HUES64 (cell line): ENCODE measurements at regions not wholly inside any gene's neighbourhood (a gene's known extent, or its start where the extent isn't known, plus 50 kb on each side); places are given as distances from the start of the nearest gene placed in this dataset.

Experiments used
- H3K27ac ChIP-seq: 2 replicates; pipeline ENCODE4 v1.7.0; 2013; ENCODE audit warnings: low read depth, low read length, inconsistent platforms
- H3K27me3 ChIP-seq: 2 replicates; pipeline ENCODE4 v1.6.1; 2013; ENCODE audit warnings: mild to moderate bottlenecking, low read length; ENCODE audit not compliant: insufficient read depth
- H3K36me3 ChIP-seq: 2 replicates; pipeline ENCODE4 v1.6.1; 2013; ENCODE audit warnings: mild to moderate bottlenecking, low read length; ENCODE audit not compliant: insufficient read depth
- H3K4me1 ChIP-seq: 2 replicates; pipeline ENCODE4 v1.6.1; 2013; ENCODE audit warnings: mild to moderate bottlenecking, low read length, moderate library complexity; ENCODE audit not compliant: insufficient read depth
- H3K4me3 ChIP-seq: 2 replicates; pipeline ENCODE4 v1.5.1; 2013; ENCODE audit warnings: mild to moderate bottlenecking, low read length, moderate library complexity
- H3K9ac ChIP-seq: 2 replicates; pipeline ENCODE4 v1.6.1; 2013; ENCODE audit warnings: mild to moderate bottlenecking, low read depth, low read length
- H3K9me3 ChIP-seq: 2 replicates; pipeline ENCODE4 v1.6.1; 2013; ENCODE audit warnings: low read depth, low read length; ENCODE audit not compliant: insufficient read depth
- WGBS: fragments of 150-250, 120-280 bp; methylation state at CpG from one replicate; pipeline ENCODE4 v1.1.7; 2013; ENCODE audit warnings: missing lambda C conversion rate; 5-methylcytosine and 5-hydroxymethylcytosine counted together

DNA sequence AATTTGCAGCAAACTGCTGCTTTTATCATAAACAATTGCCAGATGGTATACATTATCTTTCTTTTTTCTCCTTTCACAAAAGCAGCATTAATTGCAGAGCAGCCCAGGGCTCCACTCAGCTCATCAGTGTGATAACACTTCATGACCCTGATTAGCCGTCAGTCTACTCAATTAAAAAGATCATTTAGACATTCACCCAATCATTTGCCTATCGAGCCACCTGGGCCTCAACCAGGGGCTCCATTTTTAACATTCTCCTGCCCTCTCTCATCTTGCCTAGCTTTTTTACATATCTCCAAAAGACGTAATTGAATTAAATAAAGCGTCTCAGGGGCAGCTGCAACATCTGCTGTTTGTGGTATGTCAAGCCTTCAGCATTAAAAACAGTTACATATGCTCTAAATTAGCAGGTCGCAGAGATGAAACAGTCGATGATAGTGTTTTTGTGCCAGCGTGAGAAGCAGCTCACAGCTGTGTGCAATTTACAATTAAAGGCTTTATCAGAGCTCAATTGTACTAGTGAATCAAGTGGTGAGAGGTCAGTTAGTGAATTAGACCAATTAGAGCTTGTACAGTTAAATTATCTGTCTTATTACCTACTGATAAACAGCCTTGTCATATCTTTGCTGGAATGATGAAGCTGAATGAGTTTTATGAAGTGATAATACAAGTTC is 522.5 kb downstream of the ETV1 start:
- H3K27me3 ChIP-seq = no peaks in the 10 kb centered on the region
- H3K36me3 ChIP-seq = no peaks in the 10 kb centered on the region
- H3K9me3 ChIP-seq = no peaks in the 10 kb centered on the region
- WGBS = 87% methylated on average over 7 of the region's 7 CpGs
- no peak overlapping the region for H3K27ac ChIP-seq
- no peak overlapping the region for H3K4me3 ChIP-seq
- no peaks in the 10 kb centered on the region for H3K4me1 ChIP-seq
- no peak overlapping the region for H3K9ac ChIP-seq

DNA sequence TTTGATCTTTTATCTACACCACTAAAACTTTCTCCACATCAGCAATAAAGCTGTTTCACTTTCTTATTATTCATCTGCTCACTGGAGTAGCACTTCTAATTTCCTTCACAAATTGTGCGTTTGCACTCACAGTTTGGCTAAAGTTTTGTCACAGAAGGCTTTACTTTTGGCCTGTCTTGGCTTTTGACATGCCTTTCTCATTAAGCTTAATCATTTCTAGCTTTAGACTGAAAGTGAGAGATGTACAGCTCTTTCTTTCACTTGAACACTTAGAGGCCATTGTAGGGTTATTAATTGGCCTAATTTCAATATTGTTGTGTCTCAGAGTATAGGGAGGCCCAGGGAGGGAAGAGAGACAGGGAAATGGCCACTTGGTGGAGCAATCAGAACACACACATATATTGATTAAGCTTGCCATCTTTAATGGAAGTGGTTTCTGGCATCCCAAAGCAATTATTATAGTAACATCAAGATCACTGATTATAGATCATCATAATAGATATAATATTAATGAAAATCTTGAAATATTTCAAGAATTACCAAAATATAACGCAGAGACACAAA is 512.5 kb downstream of the ETV1 start:
- WGBS = 97% methylated on average over 1 of the region's 2 CpGs

DNA sequence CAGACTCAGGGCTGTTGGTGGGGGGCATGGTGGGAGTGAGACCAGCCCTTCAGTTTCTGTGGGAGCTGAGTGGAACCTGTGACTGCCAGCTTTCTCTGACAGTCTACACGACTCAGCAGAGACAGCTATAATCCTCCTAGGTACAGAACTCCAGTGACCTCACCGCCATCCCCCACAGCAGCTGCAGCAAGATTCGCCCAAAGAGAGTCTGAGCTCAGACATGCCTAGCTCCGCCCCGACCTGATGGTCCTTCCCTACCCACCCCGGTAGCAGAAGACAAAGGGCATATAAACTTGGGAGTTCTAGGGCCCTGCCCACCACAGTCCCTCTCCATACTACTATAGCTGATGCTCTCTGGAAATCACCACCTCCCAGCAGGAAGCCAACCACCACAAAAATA is 500.1 kb downstream of the ETV1 start:
- no peaks in the 10 kb centered on the region for H3K27me3 ChIP-seq
- H3K9me3 ChIP-seq = no peaks in the 10 kb centered on the region
- no peak overlapping the region for H3K27ac ChIP-seq
- no peak overlapping the region for H3K4me3 ChIP-seq
- H3K36me3 ChIP-seq = no peaks in the 10 kb centered on the region
- H3K4me1 ChIP-seq = no peaks in the 10 kb centered on the region
- H3K9ac ChIP-seq = no peak overlapping the region
- WGBS = 96% methylated on average over 6 of the region's 6 CpGs

More for the DNA sequence above, 512.5 kb downstream of the ETV1 start:
- H3K36me3 ChIP-seq = no peaks in the 10 kb centered on the region
- H3K27me3 ChIP-seq = no peaks in the 10 kb centered on the region
- H3K4me1 ChIP-seq = no peaks in the 10 kb centered on the region
- no peak overlapping the region for H3K27ac ChIP-seq
- no peak overlapping the region for H3K9ac ChIP-seq
- H3K4me3 ChIP-seq = no peak overlapping the region
- H3K9me3 ChIP-seq = no peaks in the 10 kb centered on the region

DNA sequence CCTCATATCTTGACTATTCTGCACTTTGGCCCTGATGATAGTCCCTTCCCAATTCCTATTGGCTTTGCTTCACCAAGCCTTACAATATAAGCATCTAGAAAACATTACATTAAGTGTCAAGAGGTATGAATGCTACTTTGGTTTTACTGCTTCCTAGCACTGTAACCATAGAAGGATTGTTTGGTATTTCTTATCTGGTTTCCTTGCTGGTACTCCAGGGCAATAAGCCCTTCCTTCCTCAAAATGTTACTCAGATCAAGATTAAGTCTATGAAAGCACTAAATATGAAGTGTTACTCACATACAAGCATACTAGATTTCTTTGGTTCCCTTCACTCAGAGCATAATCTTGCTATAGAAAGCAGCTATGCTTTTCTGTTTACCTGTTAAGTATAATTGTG is 492.5 kb downstream of the ETV1 start:
- Histone ChIP-seq H3K27me3 (no peaks in the 10 kb centered on the region), H3K27ac (no peak overlapping the region), H3K36me3 (no peaks in the 10 kb centered on the region), H3K4me1 (no peaks in the 10 kb centered on the region), H3K4me3 (no peak overlapping the region), H3K9me3 (no peaks in the 10 kb centered on the region), H3K9ac (no peak overlapping the region)

DNA sequence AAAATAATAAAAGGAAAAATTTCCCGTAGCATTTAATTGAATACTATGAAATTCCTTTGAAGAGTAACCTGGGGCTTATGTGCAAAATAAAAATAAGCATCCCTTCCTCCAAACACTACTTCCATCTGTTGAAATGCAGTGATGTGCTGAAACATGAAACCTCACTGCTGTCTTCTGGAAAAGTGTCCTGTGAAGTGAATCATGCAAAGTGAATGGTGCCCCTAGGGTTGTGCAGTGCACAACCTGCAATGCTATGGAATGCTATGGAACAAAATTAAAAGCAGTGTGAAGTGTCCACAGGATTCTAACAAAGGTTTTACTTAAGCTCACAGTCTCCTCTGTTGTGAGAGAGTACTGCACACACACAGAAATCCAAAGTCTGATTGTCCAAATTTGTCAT is 480.9 kb downstream of the ETV1 start:
- Histone ChIP-seq H3K4me3 (no peak overlapping the region), H3K27me3 (no peaks in the 10 kb centered on the region), H3K9ac (no peak overlapping the region), H3K9me3 (peaks cover 13% of the 10 kb centered on the region; the same call in 1 of the 2 replicates), H3K27ac (no peak overlapping the region), H3K36me3 (no peaks in the 10 kb centered on the region), H3K4me1 (peaks cover 5% of the 10 kb centered on the region; the same call in 1 of the 2 replicates)
- WGBS = no CpG with 5 or more reads among the region's 1 CpG

DNA sequence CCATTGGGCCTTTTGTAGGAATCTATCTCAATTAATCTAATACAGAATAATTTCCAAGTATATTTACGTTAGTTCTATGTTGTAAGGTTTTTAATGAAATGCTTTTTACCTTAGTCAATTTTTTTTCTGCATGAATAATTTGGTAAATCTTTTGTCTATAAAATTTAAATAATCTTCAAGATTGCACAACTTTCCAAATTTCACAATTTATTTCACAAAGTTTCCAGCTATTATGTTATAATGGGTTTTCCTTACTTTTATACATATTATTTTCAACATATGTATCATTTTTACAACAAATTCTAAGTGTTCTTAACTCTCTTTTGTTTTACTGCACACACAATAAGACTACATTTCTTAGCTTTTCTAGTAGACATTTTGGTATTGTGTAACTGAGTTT is 470.7 kb downstream of the ETV1 start:
- H3K9ac ChIP-seq = no peak overlapping the region
- H3K4me3 ChIP-seq = no peak overlapping the region
- WGBS = no CpG with 5 or more reads among the region's 1 CpG
- no peaks in the 10 kb centered on the region for H3K4me1 ChIP-seq
- H3K9me3 ChIP-seq = no peaks in the 10 kb centered on the region
- H3K36me3 ChIP-seq = no peaks in the 10 kb centered on the region
- H3K27me3 ChIP-seq = no peaks in the 10 kb centered on the region
- H3K27ac ChIP-seq = no peak overlapping the region

DNA sequence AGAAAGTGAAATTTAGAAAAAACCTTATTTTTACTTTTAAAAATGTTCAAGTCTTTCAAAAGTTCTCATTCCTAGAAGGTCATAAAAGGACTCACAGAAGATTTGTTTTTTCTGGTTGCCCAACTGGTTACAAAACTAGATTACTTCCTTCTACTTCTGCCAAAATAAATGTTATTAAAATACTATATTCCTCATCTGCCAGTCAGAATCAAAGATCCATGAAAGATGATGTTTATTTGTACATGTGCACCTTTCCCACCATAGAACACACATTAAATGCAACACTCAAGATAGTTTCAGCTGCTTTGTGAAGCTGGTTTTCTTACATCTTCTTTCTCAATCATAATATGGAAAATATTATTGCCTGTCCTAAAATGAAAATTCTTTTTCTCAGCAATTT is 465.4 kb downstream of the ETV1 start:
- Histone ChIP-seq H3K9ac (no peak overlapping the region), H3K27ac (no peak overlapping the region), H3K4me3 (no peak overlapping the region), H3K4me1 (no peaks in the 10 kb centered on the region), H3K27me3 (no peaks in the 10 kb centered on the region), H3K36me3 (no peaks in the 10 kb centered on the region), H3K9me3 (no peaks in the 10 kb centered on the region)

DNA sequence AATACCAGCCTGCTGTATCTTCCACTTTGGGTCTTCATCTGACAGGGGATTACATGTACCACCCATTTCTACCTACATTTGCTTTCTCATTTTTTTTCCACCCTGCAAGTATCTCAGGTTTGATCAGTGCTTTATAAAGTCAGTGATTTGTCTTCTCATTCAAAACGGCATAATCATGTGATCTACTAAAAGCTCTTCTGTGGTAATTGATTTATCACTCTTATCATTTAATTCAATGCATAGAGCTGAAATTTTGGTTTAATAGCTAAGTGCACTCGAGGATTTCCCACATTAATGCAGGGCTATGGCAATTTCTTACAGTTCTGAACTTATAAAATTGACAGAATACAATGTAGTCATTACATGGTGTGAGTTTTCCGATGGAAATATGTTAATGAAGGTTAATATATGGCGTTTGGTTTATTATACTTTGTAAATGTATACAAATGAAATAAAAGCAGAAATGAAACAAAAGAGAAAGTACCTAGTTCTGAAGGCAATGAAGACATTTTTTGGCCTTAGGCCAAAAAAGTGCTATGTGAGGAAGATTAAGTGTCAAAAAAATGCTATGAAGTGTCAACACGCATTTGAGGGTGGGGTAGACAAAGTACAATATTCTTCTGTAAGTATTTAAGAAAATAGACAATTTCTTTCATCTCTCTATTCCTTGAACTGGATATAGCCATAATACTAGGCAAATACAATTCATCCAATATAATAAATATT is 457.3 kb downstream of the ETV1 start:
- Histone ChIP-seq H3K9me3 (no peaks in the 10 kb centered on the region), H3K4me1 (no peaks in the 10 kb centered on the region; the same call in 1 of the 2 replicates), H3K27me3 (no peaks in the 10 kb centered on the region), H3K9ac (no peak overlapping the region), H3K4me3 (no peak overlapping the region), H3K27ac (no peak overlapping the region), H3K36me3 (no peaks in the 10 kb centered on the region)
- whole genome bisulfite sequencing = 96% methylated on average over 4 of the region's 5 CpGs

DNA sequence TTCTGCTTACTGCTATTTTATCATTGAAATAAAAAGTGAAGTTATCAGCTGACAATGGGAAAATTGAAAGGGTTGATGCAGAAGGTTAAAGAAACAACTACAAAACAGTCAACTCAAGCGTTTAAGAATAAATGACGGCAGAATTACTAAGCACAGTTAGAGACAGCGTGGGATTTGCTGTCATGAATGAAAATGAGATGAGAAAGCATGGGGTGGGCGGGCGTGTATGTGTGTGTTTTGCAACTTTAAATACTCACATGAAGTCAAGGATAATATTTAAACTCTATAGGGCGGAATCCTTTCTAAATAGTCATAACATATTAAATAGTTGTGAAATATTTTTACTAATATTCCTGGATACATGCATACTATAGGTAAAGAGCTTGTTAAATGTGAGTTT is 450.8 kb downstream of the ETV1 start:
- Histone ChIP-seq H3K27me3 (no peaks in the 10 kb centered on the region), H3K4me3 (no peak overlapping the region), H3K4me1 (0 out of 2 replicates have a peak, but pooled peaks cover 6% of the 10 kb centered on the region), H3K27ac (no peak overlapping the region), H3K9ac (no peak overlapping the region), H3K36me3 (no peaks in the 10 kb centered on the region), H3K9me3 (peaks cover 2% of the 10 kb centered on the region; the same call in 1 of the 2 replicates)
- 94% methylated on average over 4 of the region's 6 CpGs for WGBS

DNA sequence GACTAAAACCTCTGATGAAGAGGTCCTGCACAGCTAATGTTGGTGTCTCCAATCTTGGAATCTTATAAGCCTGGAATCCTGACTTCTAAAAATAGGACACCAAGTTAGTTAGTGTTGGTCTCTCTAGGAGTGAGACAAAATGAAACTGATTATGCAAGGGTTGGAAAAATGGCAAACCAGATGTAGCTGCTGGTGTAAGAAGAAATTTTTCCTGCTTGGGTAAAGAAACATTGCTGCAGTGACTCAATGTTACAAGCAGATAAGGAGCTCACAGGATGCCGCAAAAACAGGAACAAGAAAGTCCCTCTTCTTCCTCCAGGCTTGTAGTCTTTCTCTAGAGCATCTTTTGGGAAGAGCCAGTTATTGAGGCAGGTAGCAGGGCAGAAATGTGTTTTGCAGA is 449.0 kb downstream of the ETV1 start:
- no peaks in the 10 kb centered on the region for H3K27me3 ChIP-seq
- 90% methylated on average over 1 of the region's 1 CpG for WGBS
- H3K4me3 ChIP-seq = no peak overlapping the region
- H3K27ac ChIP-seq = no peak overlapping the region
- no peak overlapping the region for H3K9ac ChIP-seq
- peaks cover 2% of the 10 kb centered on the region; the same call in 1 of the 2 replicates for H3K9me3 ChIP-seq
- H3K4me1 ChIP-seq = 0 out of 2 replicates have a peak, but pooled peaks cover 6% of the 10 kb centered on the region
- H3K36me3 ChIP-seq = no peaks in the 10 kb centered on the region

DNA sequence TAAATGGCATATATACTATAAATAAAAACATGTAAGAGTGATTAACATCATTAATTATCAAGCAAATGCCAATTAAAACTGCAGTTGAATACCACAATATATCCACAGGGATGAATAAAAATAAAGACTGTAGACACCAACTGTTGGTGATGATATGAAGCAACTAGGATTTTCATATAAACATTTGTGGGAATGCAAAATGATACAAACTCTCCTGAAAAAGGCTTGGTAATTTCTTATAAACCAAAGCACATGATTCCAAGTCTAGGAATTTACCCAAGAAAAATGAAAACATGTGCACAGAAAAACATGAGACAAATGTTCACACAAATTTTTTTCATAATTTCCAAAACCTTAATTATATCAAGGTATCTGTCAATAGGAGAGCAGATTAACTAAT is 448.1 kb downstream of the ETV1 start:
- Histone ChIP-seq H3K4me1 (0 out of 2 replicates have a peak, but pooled peaks cover 6% of the 10 kb centered on the region), H3K4me3 (no peak overlapping the region), H3K27me3 (no peaks in the 10 kb centered on the region), H3K36me3 (no peaks in the 10 kb centered on the region), H3K9me3 (peaks cover 2% of the 10 kb centered on the region; the same call in 1 of the 2 replicates), H3K9ac (no peak overlapping the region), H3K27ac (no peak overlapping the region)
